Gastroesophageal sphincter (tissue), 4 donors: ENCODE measurements at regions not wholly inside any gene's neighbourhood (a gene's known extent, or its start where the extent isn't known, plus 50 kb on each side); places are given as distances from the start of the nearest gene placed in this dataset.
A peak's percentile ranks its signal among the peaks of the same experiment; 100 is the strongest.

Source experiments
- ATAC-seq: fragments of 150-250 bp; one replicate; pipeline ENCODE4 v1.9.1; 2016; ENCODE audit warnings: mild to moderate bottlenecking, moderate library complexity
- H3K27ac ChIP-seq, 4 donors: fragments of 200-600 bp; sonication (generic) in 3 of 4; 1 replicate in 3 of 4; 2 replicates in 1 of 4; pipeline ENCODE4 v1.5.1; 2016 to 2019
- H3K27me3 ChIP-seq: fragments of 200-600 bp; sonication (generic); one replicate; pipeline ENCODE4 v1.5.1; 2019
- H3K36me3 ChIP-seq, 2 donors: fragments of 200-600 bp; sonication (generic); one replicate each; pipeline ENCODE4 v1.5.1; 2019; ENCODE audit warnings: control low read depth in 1 of 2
- H3K4me1 ChIP-seq, 3 donors: fragments of 200-600 bp; sonication (generic); 1 replicate in 2 of 3; 2 replicates in 1 of 3; pipeline ENCODE4 v1.5.1; 2016 to 2019; ENCODE audit warnings: control low read depth in 2 of 3
- H3K4me3 ChIP-seq, 2 donors: fragments of 200-600 bp; sonication (generic); one replicate each; pipeline ENCODE4 v1.5.1; 2019; ENCODE audit warnings: mild to moderate bottlenecking in 1 of 2, moderate library complexity in 1 of 2
- H3K9me3 ChIP-seq, 3 donors: fragments of 200-600 bp; sonication (generic); one replicate each; pipeline ENCODE4 v1.5.1; 2017 to 2019; ENCODE audit warnings: control low read depth in 2 of 3
- CTCF ChIP-seq, 4 experiments: fragments of 200-600 bp in 2 of 4; fragments of 450-650 bp in 2 of 4; sonication (generic) in 1 of 4; IDR thresholded peaks; one replicate each; pipeline ENCODE4 v1.5.1; 2017 to 2019; ENCODE audit warnings: antibody characterized with exemption in 4 of 4, mild to moderate bottlenecking in 2 of 4, moderate library complexity in 2 of 4
- EP300 ChIP-seq: sonication (generic); formaldehyde crosslinking; IDR thresholded peaks from one replicate; pipeline ENCODE4 v1.6.1; 2017; ENCODE audit warnings: antibody characterized with exemption, mild to moderate bottlenecking
- POLR2A ChIP-seq, 2 donors: fragments of 450-650 bp; IDR thresholded peaks; one replicate each; pipeline ENCODE4 v1.6.1; 2017; ENCODE audit warnings: antibody characterized with exemption in 2 of 2, mild to moderate bottlenecking in 2 of 2, moderate library complexity in 1 of 2
- POLR2AphosphoS5 ChIP-seq: sonication (generic); formaldehyde crosslinking; IDR thresholded peaks from one replicate; pipeline ENCODE4 v1.6.1; 2017; ENCODE audit warnings: antibody characterized with exemption
- WGBS, 2 donors: methylation state at CpG; one replicate each; pipeline ENCODE4 v1.1.5; 2018; ENCODE audit warnings: low coverage in 1 of 2; 5-methylcytosine and 5-hydroxymethylcytosine counted together

DNA sequence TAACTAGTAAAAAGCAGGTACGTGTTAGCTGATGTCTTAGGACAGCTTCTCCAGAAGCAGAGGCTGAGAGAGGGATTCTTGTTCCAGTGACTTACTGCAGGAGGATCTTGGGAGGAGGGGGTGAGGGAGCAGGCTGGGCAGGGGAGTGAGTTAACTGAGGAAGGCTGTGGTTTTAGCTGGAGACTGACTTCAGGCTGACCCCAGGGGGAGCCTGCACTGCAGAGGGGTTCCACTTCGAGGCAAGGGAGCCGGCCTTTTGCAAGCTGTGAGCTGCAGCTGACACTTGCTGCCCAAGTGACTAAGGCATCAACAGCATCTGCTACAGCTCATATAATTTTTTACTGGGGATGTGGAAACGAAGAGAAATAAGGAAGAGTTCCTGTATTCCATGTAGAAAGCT lies 50.4 kb upstream of the SOD1 start:
- 47 to 58% methylated on average over 4 of the region's 4 CpGs for WGBS, 2 donors
- peaks cover 0 to 3% (median 0%) of the 10 kb centered on the region in 3 donors for H3K9me3 ChIP-seq
- TF ChIP-seq POLR2AphosphoS5 (no peak), CTCF (IDR thresholded peaks at IDR 0.05) (no peak), EP300 (no peak)
- peaks cover 8% of the 10 kb centered on the region for H3K27me3 ChIP-seq
- H3K36me3 ChIP-seq: no peaks in the 10 kb centered on the region
- H3K4me1 ChIP-seq: peaks cover 0 to 3% (median 0%) of the 10 kb centered on the region in 3 donors
- ATAC-seq: no peak
- H3K27ac ChIP-seq: no peak overlapping the region
- H3K4me3 ChIP-seq: no peak overlapping the region

DNA sequence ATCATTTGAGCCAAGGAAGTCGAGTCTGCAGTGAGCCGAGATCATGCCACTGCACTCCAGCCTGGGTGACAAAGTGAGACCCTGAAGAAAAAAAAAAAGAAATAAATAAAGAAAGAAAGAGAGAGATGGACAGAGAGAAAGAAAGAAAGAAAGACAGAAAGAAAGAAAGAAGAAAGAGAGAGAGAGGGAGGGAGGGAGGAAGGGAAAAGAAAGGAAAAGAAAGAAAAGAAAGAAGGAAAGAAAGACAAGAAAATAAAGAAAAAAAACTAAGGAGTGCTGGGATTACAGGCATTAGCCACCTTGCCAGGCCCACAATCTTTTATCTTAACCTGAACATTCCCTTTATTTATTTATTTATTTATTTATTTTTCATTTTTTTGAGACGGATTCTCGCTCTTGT lies 51.7 kb upstream of the SOD1 start:
- Histone ChIP-seq H3K36me3 (no peaks in the 10 kb centered on the region), H3K27ac (no peak overlapping the region), H3K4me1 (peaks cover 0 to 3% (median 0%) of the 10 kb centered on the region in 3 donors), H3K27me3 (peaks cover 3% of the 10 kb centered on the region), H3K4me3 (no peak overlapping the region), H3K9me3 (peaks cover 0 to 3% (median 0%) of the 10 kb centered on the region in 3 donors)
- TF ChIP-seq POLR2A (IDR thresholded peaks at IDR 0.05) (no peak), CTCF (IDR thresholded peaks at IDR 0.05) (no peak), EP300 (no peak), POLR2AphosphoS5 (no peak)
- ATAC-seq: no peak
- 89 to 91% methylated on average over 3 to 4 of the region's 4 CpGs for WGBS, 2 donors

GRCh38 chr21:31606081-31606874 lies 53.2 kb upstream of the SOD1 start:
- peaks cover 0 to under 1% (median 0%) of the 10 kb centered on the region in 3 donors for H3K9me3 ChIP-seq
- 85 to 93% methylated on average over 7 to 11 of the region's 11 CpGs for WGBS, 2 donors
- H3K4me1 ChIP-seq: peaks cover 0 to 3% (median 0%) of the 10 kb centered on the region in 3 donors
- H3K27ac ChIP-seq: no peak overlapping the region
- ATAC-seq: no peak
- H3K4me3 ChIP-seq: no peak overlapping the region
- no peak for TF ChIP-seq POLR2A (IDR thresholded peaks at IDR 0.05)
- H3K27me3 ChIP-seq: no peaks in the 10 kb centered on the region
- no peaks in the 10 kb centered on the region for H3K36me3 ChIP-seq

DNA sequence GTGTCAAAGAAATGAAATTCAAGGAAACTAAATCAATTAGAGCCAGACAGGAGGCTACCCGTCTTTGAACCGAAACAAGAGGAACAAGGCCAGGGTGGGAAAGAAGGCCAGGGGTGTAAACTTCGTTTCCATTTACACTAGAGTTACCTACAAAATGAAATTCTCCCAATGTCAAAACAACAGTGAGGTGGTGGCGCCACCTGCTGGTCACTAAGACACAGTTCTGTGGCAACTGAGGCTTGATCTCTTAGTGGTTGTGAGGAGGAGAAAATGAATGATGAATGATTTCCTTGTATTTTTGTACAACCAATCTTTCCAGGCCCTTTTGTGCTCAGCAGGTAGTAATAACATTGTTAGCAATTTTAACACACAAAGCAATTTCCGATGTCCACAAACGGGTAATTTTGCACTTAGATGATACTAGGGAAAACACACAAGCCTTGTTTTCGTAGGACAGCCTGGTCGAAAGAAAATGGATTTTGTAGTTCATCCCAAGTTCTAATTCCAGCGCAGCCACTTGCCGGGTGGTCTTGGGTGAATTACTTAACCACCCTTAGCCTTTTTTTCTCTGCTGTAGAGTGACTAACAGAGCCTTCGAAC lies 54.8 kb upstream of the SOD1 start:
- Histone ChIP-seq H3K9me3 (no peaks in the 10 kb centered on the region), H3K36me3 (no peaks in the 10 kb centered on the region), H3K4me1 (peaks cover 0 to 3% (median 0%) of the 10 kb centered on the region in 3 donors), H3K27me3 (no peaks in the 10 kb centered on the region), H3K27ac (no peak overlapping the region), H3K4me3 (no peak overlapping the region)
- TF ChIP-seq CTCF (IDR thresholded peaks at IDR 0.05) (peak in 3 of 4 experiments; percentile 74 to 81 (median 76)), EP300 (no peak)
- WGBS, 2 donors: 25 to 39% methylated on average over 9 to 11 of the region's 11 CpGs
- peak; percentile 34 for ATAC-seq

- H3K4me3 ChIP-seq: no peak overlapping the region
- no peak for ATAC-seq
- H3K9me3 ChIP-seq: peaks cover 0 to 11% (median 0%) of the 10 kb centered on the region in 3 donors
- no peaks in the 10 kb centered on the region for H3K27me3 ChIP-seq
- no peak overlapping the region for H3K27ac ChIP-seq
- 80% methylated on average over 4 of the region's 5 CpGs; no CpG with 5 or more reads in 1 of the 2 donors for WGBS, 2 donors
- peaks cover 0 to 3% (median 0%) of the 10 kb centered on the region in 3 donors for H3K4me1 ChIP-seq
- TF ChIP-seq EP300 (no peak), POLR2AphosphoS5 (no peak), POLR2A (IDR thresholded peaks at IDR 0.05) (no peak), CTCF (IDR thresholded peaks at IDR 0.05) (no peak)
- no peaks in the 10 kb centered on the region for H3K36me3 ChIP-seq
Measured at GRCh38 chr21:31599563-31599962, 59.9 kb upstream of the SOD1 start.
